PC-3 (cell line): ENCODE measurements at regions not wholly inside any gene's neighbourhood (a gene's known extent, or its start where the extent isn't known, plus 50 kb on each side); places are given as distances from the start of the nearest gene placed in this dataset.

Experiments used
- ATAC-seq: fragments of 200-7000 bp; cut with Tn5 transposase; 2 replicates; pipeline ENCODE4 v1.9.1; 2020; ENCODE audit warnings: mild to moderate bottlenecking, moderate library complexity
- BruUV-seq: library from RNA; stranded (reverse); fragments of 400-500 nt; replicated peaks from 2 replicates; lab custom pipeline; 2021; lab: Mats Ljungman, UMichigan
- CTCF ChIA-PET: fragments of 300-600 bp; sonication (Branson Sonifier 250); formaldehyde crosslinking; loops from one replicate; lab custom pipeline; 2022; ENCODE audit warnings: antibody characterized with exemption; lab: Charles Lee
- POLR2A ChIA-PET: fragments of 300-600 bp; sonication (Branson Sonifier 250); formaldehyde crosslinking; loops from one replicate; lab custom pipeline; 2022; ENCODE audit warnings: antibody characterized with exemption; ENCODE audit not compliant: unreplicated experiment; lab: Charles Lee
- DNase-seq: peaks from one replicate; pipeline ENCODE4 v3.0.0-alpha.2; 2015
- H2AFZ ChIP-seq: fragments of 300-600 bp; sonication (generic); 2 replicates; pipeline ENCODE4 v1.6.0; 2016; ENCODE audit warnings: antibody characterized with exemption, low read length
- H3F3A ChIP-seq: fragments of 300-600 bp; sonication (generic); one replicate; pipeline ENCODE4 v1.6.0; 2017; ENCODE audit warnings: antibody characterized with exemption, low read length, control low read depth, mild to moderate bottlenecking; ENCODE audit not compliant: unreplicated experiment
- H3K27ac ChIP-seq: fragments of 300-600 bp; sonication (generic); 2 replicates; pipeline ENCODE4 v1.5.1; 2016; ENCODE audit warnings: mild to moderate bottlenecking, low read length
- H3K27me3 ChIP-seq: fragments of 300-600 bp; sonication (generic); 2 replicates; pipeline ENCODE4 v1.6.1; 2016; ENCODE audit warnings: low read length, mixed read lengths
- H3K36me3 ChIP-seq: fragments of 300-600 bp; sonication (generic); 2 replicates; pipeline ENCODE4 v1.6.1; 2016; ENCODE audit warnings: low read depth, mixed run types, low read length, mixed read lengths
- H3K4me1 ChIP-seq: fragments of 300-600 bp; sonication (generic); 2 replicates; pipeline ENCODE4 v1.5.1; 2016; ENCODE audit warnings: low read length; ENCODE audit not compliant: insufficient read depth
- H3K4me2 ChIP-seq: fragments of 300-600 bp; sonication (generic); 2 replicates; pipeline ENCODE4 v1.6.0; 2016; ENCODE audit warnings: low read length
- H3K4me3 ChIP-seq: fragments of 300-600 bp; sonication (generic); 2 replicates; pipeline ENCODE4 v1.5.1; 2016; ENCODE audit warnings: mild to moderate bottlenecking, low read length, mixed read lengths
- H3K79me2 ChIP-seq: fragments of 300-600 bp; sonication (generic); 2 replicates; pipeline ENCODE4 v1.6.1; 2017; ENCODE audit warnings: low read length, mixed read lengths
- H3K9ac ChIP-seq: fragments of 300-600 bp; sonication (generic); 2 replicates; pipeline ENCODE4 v1.6.0; 2016; ENCODE audit warnings: mild to moderate bottlenecking, low read length
- H3K9me2 ChIP-seq: fragments of 300-600 bp; sonication (generic); replicated peaks from 2 replicates; pipeline ENCODE4 v1.6.1; 2016; ENCODE audit warnings: mixed run types, low read length, mixed read lengths
- H3K9me3 ChIP-seq: fragments of 300-600 bp; sonication (generic); 2 replicates; pipeline ENCODE4 v1.6.1; 2016; ENCODE audit warnings: low read length, mixed read lengths
- H4K20me1 ChIP-seq: fragments of 300-600 bp; sonication (generic); 2 replicates; pipeline ENCODE4 v1.6.1; 2016; ENCODE audit warnings: low read length, mixed read lengths
- CTCF ChIP-seq: fragments of 300-600 bp; sonication (generic); conservative IDR thresholded peaks from 2 replicates; pipeline ENCODE4 v1.5.1; 2017; ENCODE audit warnings: antibody characterized with exemption, low read depth, mild to moderate bottlenecking, low read length
- EZH2 ChIP-seq: fragments of 300-600 bp; sonication (generic); IDR thresholded peaks from one replicate; pipeline ENCODE4 v1.6.1; 2017; ENCODE audit warnings: antibody characterized with exemption, mild to moderate bottlenecking, low read length; ENCODE audit not compliant: unreplicated experiment
- EZH2phosphoT487 ChIP-seq: fragments of 300-600 bp; sonication (generic); IDR thresholded peaks from 2 replicates; pipeline ENCODE4 v1.6.1; 2018; ENCODE audit warnings: mild to moderate bottlenecking, antibody characterized with exemption, low read length, borderline replicate concordance
- intact Hi-C: fragments of 100-400 bp; cut with micrococcal nuclease; formaldehyde crosslinking; loops from 2 replicates; pipeline ENCODE4 v1.9.0; 2023

GRCh38 chr3:1960506-1960905 is 138.2 kb upstream of the CNTN4 start:
- ATAC-seq, result no peak
- no peaks in the 10 kb centered on the region for H3K4me1 ChIP-seq
- DNase-seq, result no peak
- CTCF ChIA-PET, result no interaction called here
- H3K27ac ChIP-seq, result no peak overlapping the region
- H3K9me2 ChIP-seq, result no peaks in the 10 kb centered on the region
- no peak overlapping the region for H3K4me2 ChIP-seq
- POLR2A ChIA-PET, result no interaction called here
- H3K9ac ChIP-seq, result no peak overlapping the region
- TF ChIP-seq EZH2phosphoT487 (no peak), EZH2 (no peak), CTCF (no peak)
- no peaks in the 10 kb centered on the region for H3F3A ChIP-seq
- no TSS peak for BruUV-seq
- H3K9me3 ChIP-seq, result peaks cover 49% of the 10 kb centered on the region
- no peaks in the 10 kb centered on the region for H3K79me2 ChIP-seq
- no peaks in the 10 kb centered on the region for H3K36me3 ChIP-seq
- H3K4me3 ChIP-seq, result no peak overlapping the region
- no peaks in the 10 kb centered on the region for H3K27me3 ChIP-seq
- H2AFZ ChIP-seq, result no peak overlapping the region
- no peaks in the 10 kb centered on the region for H4K20me1 ChIP-seq
- intact Hi-C loops, result no loop called here

- ChIA-PET CTCF (no interaction called here), POLR2A (no interaction called here)
- ATAC-seq (no peak), DNase-seq (no peak)
- no peaks in the 10 kb centered on the region for H3F3A ChIP-seq
- no peaks in the 10 kb centered on the region for H3K4me1 ChIP-seq
- H3K27ac ChIP-seq, result no peak overlapping the region
- H3K9me3 ChIP-seq, result peaks cover 52% of the 10 kb centered on the region
- H3K79me2 ChIP-seq, result no peaks in the 10 kb centered on the region
- no peak overlapping the region for H2AFZ ChIP-seq
- H3K36me3 ChIP-seq, result no peaks in the 10 kb centered on the region
- intact Hi-C loops, result no loop called here
- H3K27me3 ChIP-seq, result no peaks in the 10 kb centered on the region
- no peak overlapping the region for H3K4me3 ChIP-seq
- TF ChIP-seq CTCF (no peak), EZH2phosphoT487 (no peak), EZH2 (no peak)
- no peaks in the 10 kb centered on the region for H3K9me2 ChIP-seq
- no peaks in the 10 kb centered on the region for H4K20me1 ChIP-seq
- no peak overlapping the region for H3K9ac ChIP-seq
- BruUV-seq, result no TSS peak
- no peak overlapping the region for H3K4me2 ChIP-seq
Observed at GRCh38 chr3:1962396-1963088, 136.1 kb upstream of the CNTN4 start.

- no TSS peak for BruUV-seq
- no peak for TF ChIP-seq EZH2
- TF ChIP-seq CTCF, result no peak
- TF ChIP-seq EZH2phosphoT487, result no peak
Observed at GRCh38 chr3:1963896-1964295, 134.8 kb upstream of the CNTN4 start.

More at GRCh38 chr3:1963896-1964295, 134.8 kb upstream of the CNTN4 start:
- peaks cover 58% of the 10 kb centered on the region for H3K9me3 ChIP-seq
- H3K9me2 ChIP-seq, result no peaks in the 10 kb centered on the region
- no peak overlapping the region for H3K4me3 ChIP-seq
- CTCF ChIA-PET, result no interaction called here
- no peak for DNase-seq
- H3K9ac ChIP-seq, result no peak overlapping the region
- no peak overlapping the region for H2AFZ ChIP-seq
- ATAC-seq, result no peak
- no peaks in the 10 kb centered on the region for H3F3A ChIP-seq
- POLR2A ChIA-PET, result no interaction called here
- H3K4me2 ChIP-seq, result no peak overlapping the region
- no peaks in the 10 kb centered on the region for H4K20me1 ChIP-seq
- no peak overlapping the region for H3K27ac ChIP-seq
- intact Hi-C loops, result no loop called here
- no peaks in the 10 kb centered on the region for H3K27me3 ChIP-seq
- H3K79me2 ChIP-seq, result no peaks in the 10 kb centered on the region
- H3K4me1 ChIP-seq, result no peaks in the 10 kb centered on the region
- H3K36me3 ChIP-seq, result no peaks in the 10 kb centered on the region
